Retinal pigment epithelial cell (primary cell): ENCODE measurements at regions not wholly inside any gene's neighbourhood (a gene's known extent, or its start where the extent isn't known, plus 50 kb on each side); places are given as distances from the start of the nearest gene placed in this dataset.

ENCODE experiments used
- DNase-seq: peaks from one replicate; pipeline ENCODE4 v3.0.0-alpha.2; 2010; ENCODE audit warnings: low read depth
- H3K4me3 ChIP-seq: 2 replicates; pipeline ENCODE4 v1.5.1; 2011; ENCODE audit warnings: mild to moderate bottlenecking, low read length, control low read depth, moderate library complexity
- CTCF ChIP-seq: conservative IDR thresholded peaks from 2 replicates; pipeline ENCODE4 v1.5.1; 2011; ENCODE audit warnings: low read depth, low read length, control low read depth, inconsistent platforms

- no peak overlapping the region for H3K4me3 ChIP-seq
- no peak for DNase-seq
- TF ChIP-seq CTCF, result no peak
Measured at GRCh38 chr2:185306119-185306518, 432.5 kb upstream of the FSIP2 start.

GRCh38 chr2:185316383-185316782, 422.2 kb upstream of the FSIP2 start:
- no peak overlapping the region for H3K4me3 ChIP-seq
- TF ChIP-seq CTCF, result no peak
- DNase-seq, result no peak

- no peak overlapping the region for H3K4me3 ChIP-seq
- TF ChIP-seq CTCF, result no peak
- no peak for DNase-seq
Measured at GRCh38 chr2:185318271-185318724, 420.3 kb upstream of the FSIP2 start.

GRCh38 chr2:185335879-185336278, 402.7 kb upstream of the FSIP2 start:
- H3K4me3 ChIP-seq, result no peak overlapping the region
- TF ChIP-seq CTCF, result no peak
- no peak for DNase-seq

GRCh38 chr2:185337033-185337432, 401.6 kb upstream of the FSIP2 start:
- H3K4me3 ChIP-seq, result no peak overlapping the region
- DNase-seq, result no peak
- TF ChIP-seq CTCF, result no peak

- H3K4me3 ChIP-seq, result no peak overlapping the region
- DNase-seq, result no peak
- TF ChIP-seq CTCF, result no peak
Measured at GRCh38 chr2:185338104-185338503, 400.5 kb upstream of the FSIP2 start.

GRCh38 chr2:185347445-185347844, 391.2 kb upstream of the FSIP2 start:
- no peak for TF ChIP-seq CTCF
- no peak for DNase-seq

More at GRCh38 chr2:185347445-185347844, 391.2 kb upstream of the FSIP2 start:
- no peak overlapping the region for H3K4me3 ChIP-seq
